ENCODE measurements at regions not wholly inside any gene's neighbourhood (a gene's known extent, or its start where the extent isn't known, plus 50 kb on each side); places are given as distances from the start of the nearest gene placed in this dataset.

DNA sequence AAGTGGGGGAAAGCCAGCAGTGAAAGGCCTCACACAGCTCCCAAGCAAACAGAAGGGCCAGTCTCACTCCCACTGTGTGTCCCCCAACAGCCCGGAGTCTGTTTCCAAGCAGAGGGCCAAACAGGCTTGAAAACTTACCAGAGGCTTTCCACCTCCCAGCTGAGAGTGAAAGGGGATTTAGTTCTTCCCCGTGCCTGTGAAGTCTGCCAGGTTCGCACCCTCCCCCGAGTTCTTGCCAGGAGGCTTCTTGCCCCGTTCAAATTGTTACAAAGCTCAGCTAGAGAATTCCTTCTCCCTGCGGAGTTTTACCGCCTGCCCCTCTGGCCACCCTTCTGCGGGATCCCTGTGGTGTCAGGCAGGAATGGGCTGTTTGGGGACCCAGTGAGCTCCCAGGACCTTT is 68.0 kb upstream of the WNT7A start:
- no peak for TF ChIP-seq CTCF (conservative IDR thresholded peaks at IDR 0.05)
- no peak for TF ChIP-seq ZFX (IDR thresholded peaks at IDR 0.05)
